ENCODE measurements at regions not wholly inside any gene's neighbourhood (a gene's known extent, or its start where the extent isn't known, plus 50 kb on each side); places are given as distances from the start of the nearest gene placed in this dataset.

- intact Hi-C loops (cut with micrococcal nuclease; ENCODE audit: unreplicated experiment) = no loop called here
- Mint-ChIP-seq H3K9me3 (ENCODE audit: low read depth, unreplicated experiment) (peaks cover 3% of the 10 kb centered on the region), H3K4me1 (ENCODE audit: low read depth, unreplicated experiment) (peaks cover 25% of the 10 kb centered on the region), H3K36me3 (ENCODE audit: insufficient read depth, unreplicated experiment) (peaks cover 9% of the 10 kb centered on the region), H3K27ac (ENCODE audit: unreplicated experiment) (no peak overlapping the region), H3K27me3 (ENCODE audit: unreplicated experiment) (no peaks in the 10 kb centered on the region), H3K4me3 (ENCODE audit: low read depth, unreplicated experiment) (peak overlapping the region; percentile 71)
- TF ChIP-seq, protein P1, sequence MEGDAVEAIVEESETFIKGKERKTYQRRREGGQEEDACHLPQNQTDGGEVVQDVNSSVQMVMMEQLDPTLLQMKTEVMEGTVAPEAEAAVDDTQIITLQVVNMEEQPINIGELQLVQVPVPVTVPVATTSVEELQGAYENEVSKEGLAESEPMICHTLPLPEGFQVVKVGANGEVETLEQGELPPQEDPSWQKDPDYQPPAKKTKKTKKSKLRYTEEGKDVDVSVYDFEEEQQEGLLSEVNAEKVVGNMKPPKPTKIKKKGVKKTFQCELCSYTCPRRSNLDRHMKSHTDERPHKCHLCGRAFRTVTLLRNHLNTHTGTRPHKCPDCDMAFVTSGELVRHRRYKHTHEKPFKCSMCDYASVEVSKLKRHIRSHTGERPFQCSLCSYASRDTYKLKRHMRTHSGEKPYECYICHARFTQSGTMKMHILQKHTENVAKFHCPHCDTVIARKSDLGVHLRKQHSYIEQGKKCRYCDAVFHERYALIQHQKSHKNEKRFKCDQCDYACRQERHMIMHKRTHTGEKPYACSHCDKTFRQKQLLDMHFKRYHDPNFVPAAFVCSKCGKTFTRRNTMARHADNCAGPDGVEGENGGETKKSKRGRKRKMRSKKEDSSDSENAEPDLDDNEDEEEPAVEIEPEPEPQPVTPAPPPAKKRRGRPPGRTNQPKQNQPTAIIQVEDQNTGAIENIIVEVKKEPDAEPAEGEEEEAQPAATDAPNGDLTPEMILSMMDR (IDR thresholded peaks at IDR 0.05; ENCODE audit: unreplicated experiment) = no peak
- CTCF ChIA-PET = interaction anchor here (0.9 to 1.5 kb wide), 2 partner anchors 84 to 642 kb away, joined by 3 to 6 read pairs; no protein-coding TSS in a partner anchor
- BruUV-seq (replicated peaks) = no TSS peak
- peak; percentile 59 for DNase-seq
These were observed 631.5 kb downstream of the NYAP2 start for GRCh38 chr2:226030788-226031646.

GRCh38 chr2:226030369-226030768 lies 630.9 kb downstream of the NYAP2 start:
- Mint-ChIP-seq H3K9me3 (ENCODE audit: low read depth, unreplicated experiment) (peaks cover 3% of the 10 kb centered on the region), H3K36me3 (ENCODE audit: insufficient read depth, unreplicated experiment) (peaks cover 9% of the 10 kb centered on the region), H3K27me3 (ENCODE audit: unreplicated experiment) (no peaks in the 10 kb centered on the region), H3K4me1 (ENCODE audit: low read depth, unreplicated experiment) (peaks cover 19% of the 10 kb centered on the region), H3K27ac (ENCODE audit: unreplicated experiment) (no peak overlapping the region), H3K4me3 (ENCODE audit: low read depth, unreplicated experiment) (peak overlapping the region; percentile 71)
- CTCF ChIA-PET = interaction anchor here (0.9 kb wide), 1 partner anchor 643 kb away, joined by 3 read pairs; no protein-coding TSS in a partner anchor
- TF ChIP-seq, protein P1 (IDR thresholded peaks at IDR 0.05; ENCODE audit: unreplicated experiment) = no peak
- BruUV-seq (replicated peaks) = no TSS peak
- intact Hi-C loops (cut with micrococcal nuclease; ENCODE audit: unreplicated experiment) = no loop called here
- DNase-seq = no peak

DNA sequence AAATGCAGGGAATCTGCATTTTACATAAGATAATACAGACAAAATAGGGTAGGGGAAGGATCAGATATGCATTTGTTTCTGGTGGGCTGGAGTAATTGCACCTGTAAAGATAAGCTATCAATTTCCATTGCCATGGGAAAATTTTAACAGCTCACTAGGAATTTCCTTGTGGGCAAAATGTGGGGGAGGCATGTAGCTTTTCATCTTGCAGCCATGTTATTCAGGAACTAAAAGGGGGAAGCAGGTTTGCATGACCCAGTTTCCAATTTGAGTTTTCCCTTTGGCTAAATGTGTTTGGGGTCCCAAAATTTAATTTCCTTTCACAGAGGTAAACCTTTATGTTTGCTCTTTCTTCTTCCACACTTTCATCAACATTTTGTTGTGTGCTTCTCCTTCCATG lies 624.4 kb downstream of the NYAP2 start:
- CTCF ChIA-PET = no interaction called here
- H3K4me1 Mint-ChIP-seq (ENCODE audit: low read depth, unreplicated experiment) = no peaks in the 10 kb centered on the region
- no peak overlapping the region for H3K4me3 Mint-ChIP-seq (ENCODE audit: low read depth, unreplicated experiment)
- H3K27ac Mint-ChIP-seq (ENCODE audit: unreplicated experiment) = no peak overlapping the region
- peaks cover 11% of the 10 kb centered on the region for H3K9me3 Mint-ChIP-seq (ENCODE audit: low read depth, unreplicated experiment)
- intact Hi-C loops (cut with micrococcal nuclease; ENCODE audit: unreplicated experiment) = no loop called here
- no peak for DNase-seq
- no peaks in the 10 kb centered on the region for H3K27me3 Mint-ChIP-seq (ENCODE audit: unreplicated experiment)
- TF ChIP-seq, protein P1 (IDR thresholded peaks at IDR 0.05; ENCODE audit: unreplicated experiment) = no peak
- no peaks in the 10 kb centered on the region for H3K36me3 Mint-ChIP-seq (ENCODE audit: insufficient read depth, unreplicated experiment)
- no TSS peak for BruUV-seq (replicated peaks)

GRCh38 chr2:226023383-226023782 lies 623.9 kb downstream of the NYAP2 start:
- TF ChIP-seq, protein P1 (IDR thresholded peaks at IDR 0.05; ENCODE audit: unreplicated experiment) = no peak
- Mint-ChIP-seq H3K27me3 (ENCODE audit: unreplicated experiment) (no peaks in the 10 kb centered on the region), H3K27ac (ENCODE audit: unreplicated experiment) (no peak overlapping the region), H3K4me3 (ENCODE audit: low read depth, unreplicated experiment) (no peak overlapping the region), H3K4me1 (ENCODE audit: low read depth, unreplicated experiment) (no peaks in the 10 kb centered on the region), H3K36me3 (ENCODE audit: insufficient read depth, unreplicated experiment) (no peaks in the 10 kb centered on the region), H3K9me3 (ENCODE audit: low read depth, unreplicated experiment) (peaks cover 13% of the 10 kb centered on the region)
- intact Hi-C loops (cut with micrococcal nuclease; ENCODE audit: unreplicated experiment) = no loop called here
- CTCF ChIA-PET = no interaction called here
- DNase-seq = no peak
- BruUV-seq (replicated peaks) = no TSS peak

Data from Calu3 (cell line).